Mucosa of stomach (tissue), 1 donor: ENCODE measurements at regions not wholly inside any gene's neighbourhood (a gene's known extent, or its start where the extent isn't known, plus 50 kb on each side); places are given as distances from the start of the nearest gene placed in this dataset.

Experiments used
- H3K27me3 ChIP-seq: one replicate; pipeline ENCODE4 v1.7.0; 2013; ENCODE audit warnings: mild to moderate bottlenecking, low read length; ENCODE audit not compliant: control insufficient read depth, insufficient read depth
- H3K36me3 ChIP-seq: one replicate; pipeline ENCODE4 v1.7.0; 2013; ENCODE audit warnings: low read length; ENCODE audit not compliant: control insufficient read depth, insufficient read depth
- H3K4me1 ChIP-seq: one replicate; pipeline ENCODE4 v1.7.0; 2013; ENCODE audit warnings: mild to moderate bottlenecking, low read length; ENCODE audit not compliant: control insufficient read depth, insufficient read depth
- H3K4me3 ChIP-seq: one replicate; pipeline ENCODE4 v1.7.0; 2013; ENCODE audit warnings: low read length
- H3K9ac ChIP-seq: one replicate; pipeline ENCODE4 v1.7.0; 2013; ENCODE audit warnings: mild to moderate bottlenecking, low read length, moderate library complexity
- H3K9me3 ChIP-seq: one replicate; pipeline ENCODE4 v1.7.0; 2013; ENCODE audit warnings: mild to moderate bottlenecking, low read length, moderate library complexity; ENCODE audit not compliant: control insufficient read depth
- donor health status: Pancreatic carcinoma.

DNA sequence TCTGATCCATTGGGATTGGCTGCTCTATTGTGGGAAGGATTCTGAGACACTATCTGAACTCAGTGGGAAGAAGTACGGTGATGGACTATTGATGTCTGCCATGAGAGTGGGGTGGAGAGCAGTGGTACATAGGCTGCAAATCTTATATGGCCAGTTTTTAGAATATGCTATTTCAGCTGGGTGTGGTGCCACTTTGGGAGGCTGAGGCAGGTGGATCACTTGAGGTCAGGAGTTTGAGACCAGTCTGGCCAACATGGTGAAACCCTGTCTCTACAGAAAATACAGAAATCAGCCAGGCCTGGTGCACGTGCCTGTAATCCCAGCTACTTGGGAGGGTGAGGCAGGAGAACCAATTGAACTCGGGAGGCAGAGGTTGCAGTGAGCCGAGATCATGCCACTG, 505.9 kb downstream of the MED13L start:
- Histone ChIP-seq H3K27me3 (no peaks in the 10 kb centered on the region), H3K9ac (no peak overlapping the region), H3K4me1 (no peaks in the 10 kb centered on the region), H3K9me3 (no peaks in the 10 kb centered on the region), H3K36me3 (no peaks in the 10 kb centered on the region), H3K4me3 (no peak overlapping the region)

DNA sequence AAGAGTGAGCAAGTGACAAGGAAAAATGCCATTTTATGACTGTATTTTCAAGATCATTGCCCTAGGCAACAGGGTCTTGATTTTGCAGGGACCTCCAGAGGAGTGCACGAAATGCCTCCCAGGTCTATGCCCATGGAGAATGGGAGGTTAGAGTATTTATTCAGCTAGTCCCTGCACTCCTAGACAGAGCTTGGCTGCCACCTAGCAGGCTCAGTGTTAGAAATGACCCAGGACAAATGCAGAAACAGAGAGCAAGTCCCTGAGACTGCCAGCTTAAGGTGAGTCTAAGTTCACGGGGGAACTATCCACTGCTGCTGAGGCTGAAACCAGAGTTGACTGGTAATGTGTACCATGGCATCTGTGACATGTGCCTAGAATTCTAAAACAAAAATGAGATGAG, 506.4 kb downstream of the MED13L start:
- Histone ChIP-seq H3K9me3 (no peaks in the 10 kb centered on the region), H3K36me3 (no peaks in the 10 kb centered on the region), H3K9ac (no peak overlapping the region), H3K27me3 (no peaks in the 10 kb centered on the region), H3K4me3 (no peak overlapping the region), H3K4me1 (no peaks in the 10 kb centered on the region)

DNA sequence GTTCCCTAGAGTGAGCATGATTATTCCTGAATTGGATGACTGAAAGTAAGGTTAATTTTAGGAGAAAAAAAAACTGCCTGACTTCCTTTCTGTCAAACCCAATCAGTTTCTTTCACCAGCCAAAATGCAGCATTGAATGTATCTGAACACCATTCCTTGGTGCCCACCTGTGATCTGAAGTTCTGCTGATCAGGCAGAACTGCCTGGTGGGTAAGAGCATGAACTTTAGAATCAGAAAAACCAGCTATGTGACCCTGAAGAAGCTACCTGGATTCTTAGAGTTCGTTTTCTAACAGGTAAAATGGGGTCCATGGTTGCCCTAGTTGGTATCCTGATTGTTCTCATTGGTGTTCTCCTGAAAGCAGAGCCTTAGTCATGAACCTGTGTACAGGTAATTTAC, 506.9 kb downstream of the MED13L start:
- no peaks in the 10 kb centered on the region for H3K36me3 ChIP-seq
- no peaks in the 10 kb centered on the region for H3K9me3 ChIP-seq
- H3K4me1 ChIP-seq: no peaks in the 10 kb centered on the region
- no peak overlapping the region for H3K9ac ChIP-seq
- H3K4me3 ChIP-seq: no peak overlapping the region
- no peaks in the 10 kb centered on the region for H3K27me3 ChIP-seq

DNA sequence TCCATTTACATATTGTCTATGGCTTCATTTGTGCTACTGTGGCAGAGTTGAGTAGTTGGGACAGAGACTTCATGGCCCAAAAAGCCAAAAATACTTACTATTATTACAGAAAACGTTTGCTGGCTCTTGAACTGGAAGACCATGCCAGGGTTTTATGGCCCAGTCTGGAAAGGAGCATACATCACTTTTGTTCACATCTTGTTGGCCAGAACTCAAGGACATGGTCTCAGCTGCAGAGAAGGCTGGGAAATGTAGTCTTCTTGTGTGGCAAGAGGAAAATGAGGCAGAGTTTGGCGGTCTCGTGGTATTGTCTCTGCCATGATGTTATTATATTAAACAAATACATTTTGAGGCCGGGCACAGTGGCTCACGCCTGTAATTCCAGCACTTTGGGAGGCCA, 509.6 kb downstream of the MED13L start:
- H3K9me3 ChIP-seq: no peaks in the 10 kb centered on the region
- H3K4me1 ChIP-seq: no peaks in the 10 kb centered on the region
- no peaks in the 10 kb centered on the region for H3K27me3 ChIP-seq
- no peaks in the 10 kb centered on the region for H3K36me3 ChIP-seq
- H3K9ac ChIP-seq: no peak overlapping the region
- no peak overlapping the region for H3K4me3 ChIP-seq

DNA sequence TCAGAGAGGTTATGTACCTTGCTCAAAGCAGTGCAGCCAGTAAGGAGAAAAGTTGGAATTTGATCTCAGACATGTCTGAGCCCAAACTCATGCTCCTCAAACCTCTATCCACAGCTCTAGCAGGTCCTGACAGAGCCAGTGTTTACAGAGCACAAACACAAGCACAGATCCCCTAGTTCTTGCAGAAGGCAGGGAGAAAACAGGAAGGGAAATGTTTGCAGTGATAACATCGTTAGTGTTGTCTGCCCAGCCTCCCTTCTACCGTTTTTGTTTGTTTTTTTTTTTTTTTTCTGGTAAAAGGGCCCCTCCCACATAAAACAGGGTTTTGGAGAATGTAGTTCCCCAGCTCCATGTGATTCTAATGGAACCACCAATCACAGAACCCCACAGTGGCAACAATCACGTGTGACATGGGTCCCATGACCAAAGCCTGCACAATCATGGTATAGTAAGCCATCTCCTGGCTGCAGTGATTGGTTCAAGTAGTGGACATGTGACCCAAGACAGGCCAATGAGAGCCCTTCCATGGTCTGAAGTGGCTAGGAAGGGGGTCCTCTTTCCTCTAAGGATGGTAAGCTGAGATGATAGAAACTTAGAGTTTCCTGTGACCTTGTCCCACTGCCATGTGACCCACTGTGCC, 513.4 kb downstream of the MED13L start:
- no peaks in the 10 kb centered on the region for H3K36me3 ChIP-seq
- H3K4me3 ChIP-seq: no peak overlapping the region
- H3K9ac ChIP-seq: no peak overlapping the region
- H3K27me3 ChIP-seq: no peaks in the 10 kb centered on the region
- H3K9me3 ChIP-seq: no peaks in the 10 kb centered on the region
- H3K4me1 ChIP-seq: no peaks in the 10 kb centered on the region

DNA sequence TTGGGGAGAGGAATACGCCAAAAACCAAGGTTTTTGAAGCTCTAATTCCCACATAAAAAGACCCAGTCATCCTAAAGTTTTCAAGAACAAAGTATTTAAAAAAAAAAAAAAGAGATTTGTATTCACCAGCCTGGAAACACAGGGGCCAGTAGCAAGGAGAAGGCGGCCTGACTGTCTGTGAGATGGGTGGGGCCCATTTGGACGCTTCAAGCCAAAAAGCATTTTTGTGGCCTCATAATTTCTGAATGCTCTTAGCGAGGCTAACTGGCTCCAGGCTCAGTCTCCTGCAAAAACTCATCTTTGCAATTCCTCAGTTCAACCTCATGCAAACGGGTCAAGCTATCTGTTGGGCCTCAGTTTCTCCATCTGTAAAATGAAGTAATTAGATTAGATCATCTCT, 514.1 kb downstream of the MED13L start:
- no peaks in the 10 kb centered on the region for H3K9me3 ChIP-seq
- H3K9ac ChIP-seq: no peak overlapping the region
- H3K4me1 ChIP-seq: no peaks in the 10 kb centered on the region
- H3K4me3 ChIP-seq: no peak overlapping the region
- H3K36me3 ChIP-seq: no peaks in the 10 kb centered on the region
- H3K27me3 ChIP-seq: no peaks in the 10 kb centered on the region

- no peak overlapping the region for H3K4me3 ChIP-seq
- H3K9ac ChIP-seq: no peak overlapping the region
- H3K9me3 ChIP-seq: no peaks in the 10 kb centered on the region
- no peaks in the 10 kb centered on the region for H3K36me3 ChIP-seq
- H3K4me1 ChIP-seq: no peaks in the 10 kb centered on the region
- no peaks in the 10 kb centered on the region for H3K27me3 ChIP-seq
Measured at GRCh38 chr12:115762936-115763335, 514.6 kb downstream of the MED13L start.

DNA sequence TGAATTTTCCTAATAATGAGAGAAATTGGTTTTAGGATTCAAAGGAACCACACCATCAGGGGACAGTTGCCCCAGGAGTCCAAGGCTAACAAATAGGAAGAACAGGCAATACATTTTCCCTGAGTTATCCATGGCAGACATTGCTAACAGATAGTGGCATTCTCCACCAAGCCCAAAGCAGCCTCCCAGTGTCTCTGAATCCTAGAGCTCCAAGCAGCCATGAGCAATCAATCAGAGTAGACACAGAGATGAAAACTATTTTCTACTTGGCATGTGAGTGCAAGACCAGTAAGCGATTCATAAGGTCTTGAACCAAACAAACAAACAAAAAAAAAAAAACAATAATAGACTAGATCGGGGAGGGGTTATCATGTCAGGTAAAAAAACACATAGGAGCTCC, 515.7 kb downstream of the MED13L start:
- H3K4me3 ChIP-seq: no peak overlapping the region
- no peaks in the 10 kb centered on the region for H3K27me3 ChIP-seq

GRCh38 chr12:115760231-115760630, 517.3 kb downstream of the MED13L start:
- no peaks in the 10 kb centered on the region for H3K4me1 ChIP-seq
- no peak overlapping the region for H3K9ac ChIP-seq
- H3K27me3 ChIP-seq: peaks cover 13% of the 10 kb centered on the region
- no peaks in the 10 kb centered on the region for H3K9me3 ChIP-seq
- no peak overlapping the region for H3K4me3 ChIP-seq
- no peaks in the 10 kb centered on the region for H3K36me3 ChIP-seq

More for the DNA sequence above, 515.7 kb downstream of the MED13L start:
- Histone ChIP-seq H3K4me1 (no peaks in the 10 kb centered on the region), H3K36me3 (no peaks in the 10 kb centered on the region), H3K9me3 (no peaks in the 10 kb centered on the region), H3K9ac (no peak overlapping the region)

- H3K9ac ChIP-seq: no peak overlapping the region
- no peaks in the 10 kb centered on the region for H3K4me1 ChIP-seq
- no peak overlapping the region for H3K4me3 ChIP-seq
- no peaks in the 10 kb centered on the region for H3K9me3 ChIP-seq
- no peaks in the 10 kb centered on the region for H3K36me3 ChIP-seq
- H3K27me3 ChIP-seq: peaks cover 17% of the 10 kb centered on the region
Measured at GRCh38 chr12:115758877-115759620, 518.4 kb downstream of the MED13L start.

DNA sequence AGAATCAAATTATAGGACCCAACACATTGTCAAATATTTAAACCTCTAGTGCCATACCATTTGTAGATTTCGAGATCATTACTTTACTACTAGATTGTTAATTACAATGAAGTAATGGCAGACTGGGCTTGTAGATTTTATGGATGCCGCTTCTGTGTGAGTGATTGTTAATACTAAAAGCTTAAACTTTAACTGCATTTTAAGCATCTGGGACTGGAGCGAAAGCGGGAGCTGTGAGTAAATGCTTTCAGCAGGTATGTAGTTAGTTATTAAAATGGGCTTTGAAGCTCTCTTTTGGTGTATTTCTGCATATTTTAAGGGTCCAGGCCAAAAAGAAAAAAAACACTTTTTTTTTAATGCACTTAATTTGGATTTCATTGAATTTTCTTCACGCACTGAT, 519.3 kb downstream of the MED13L start:
- H3K4me1 ChIP-seq: no peaks in the 10 kb centered on the region
- H3K36me3 ChIP-seq: no peaks in the 10 kb centered on the region
- H3K9me3 ChIP-seq: no peaks in the 10 kb centered on the region
- H3K9ac ChIP-seq: no peak overlapping the region
- peaks cover 17% of the 10 kb centered on the region for H3K27me3 ChIP-seq
- H3K4me3 ChIP-seq: no peak overlapping the region

DNA sequence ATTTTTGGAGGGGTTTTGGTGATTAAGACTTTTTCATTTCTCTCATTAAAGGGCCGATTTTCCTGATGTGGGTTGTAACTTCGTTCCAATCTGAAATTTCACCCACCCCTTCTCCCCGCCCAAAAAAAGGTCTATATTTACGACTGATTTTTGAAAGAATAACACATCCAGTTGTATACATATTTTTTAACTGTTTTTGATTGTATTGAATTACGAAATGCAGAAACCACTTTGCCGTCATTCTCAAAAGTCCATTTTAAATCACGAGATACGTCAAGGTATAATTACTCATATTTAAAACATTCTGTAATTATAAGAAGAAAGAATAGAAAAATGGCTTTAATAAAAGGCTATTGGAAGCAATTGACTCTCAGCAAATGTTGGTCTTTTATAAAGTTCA, 520.7 kb downstream of the MED13L start:
- no peaks in the 10 kb centered on the region for H3K9me3 ChIP-seq
- no peak overlapping the region for H3K4me3 ChIP-seq
- H3K9ac ChIP-seq: no peak overlapping the region
- peaks cover 17% of the 10 kb centered on the region for H3K27me3 ChIP-seq
- H3K4me1 ChIP-seq: no peaks in the 10 kb centered on the region
- H3K36me3 ChIP-seq: no peaks in the 10 kb centered on the region
